ENCODE measurements at regions not wholly inside any gene's neighbourhood (a gene's known extent, or its start where the extent isn't known, plus 50 kb on each side); places are given as distances from the start of the nearest gene placed in this dataset.
A peak's percentile ranks its signal among the peaks of the same experiment; 100 is the strongest.

GRCh38 chr11:106461148-106461691 lies 383.8 kb downstream of the AASDHPPT start:
- DNase-seq (ENCODE audit: low spot score), result no peak

DNA sequence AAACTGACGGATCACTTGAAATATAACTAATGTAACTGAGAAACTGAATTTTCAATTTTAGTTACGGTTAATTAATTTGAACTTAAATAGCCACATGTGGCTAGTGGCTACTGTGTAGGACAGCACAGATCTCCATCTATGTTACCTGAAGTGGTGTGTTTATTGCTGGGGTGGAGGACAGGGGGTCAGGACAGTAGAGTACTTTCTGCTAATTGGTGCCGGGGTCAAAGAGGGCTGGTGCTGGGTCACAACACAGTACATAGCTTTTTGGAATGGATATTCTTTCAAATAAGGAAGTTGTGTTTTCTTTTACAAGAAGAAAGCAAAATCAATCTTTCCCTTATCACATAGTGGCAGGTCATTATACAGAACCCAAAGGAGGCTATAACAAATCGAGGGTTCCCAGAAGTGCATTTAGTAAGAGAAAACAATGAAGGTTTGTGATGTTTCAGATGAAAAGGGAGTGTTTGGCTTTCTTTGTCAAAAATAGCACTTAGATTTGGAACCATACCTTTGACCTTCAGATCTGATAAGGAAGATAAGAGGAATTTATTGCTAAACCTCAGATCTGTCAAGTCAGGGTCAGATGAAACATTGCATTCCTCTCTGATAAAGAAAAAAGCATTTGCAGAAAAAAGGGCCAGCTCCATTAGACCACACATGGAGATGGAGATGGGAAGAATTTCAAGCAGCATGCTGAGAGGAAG lies 384.5 kb downstream of the AASDHPPT start:
- no peak for DNase-seq (ENCODE audit: low spot score)

- DNase-seq (ENCODE audit: low spot score), result no peak
These were observed 385.7 kb downstream of the AASDHPPT start for GRCh38 chr11:106463154-106463553.

GRCh38 chr11:106463796-106464201 lies 386.3 kb downstream of the AASDHPPT start:
- no peak for DNase-seq (ENCODE audit: low spot score)

DNA sequence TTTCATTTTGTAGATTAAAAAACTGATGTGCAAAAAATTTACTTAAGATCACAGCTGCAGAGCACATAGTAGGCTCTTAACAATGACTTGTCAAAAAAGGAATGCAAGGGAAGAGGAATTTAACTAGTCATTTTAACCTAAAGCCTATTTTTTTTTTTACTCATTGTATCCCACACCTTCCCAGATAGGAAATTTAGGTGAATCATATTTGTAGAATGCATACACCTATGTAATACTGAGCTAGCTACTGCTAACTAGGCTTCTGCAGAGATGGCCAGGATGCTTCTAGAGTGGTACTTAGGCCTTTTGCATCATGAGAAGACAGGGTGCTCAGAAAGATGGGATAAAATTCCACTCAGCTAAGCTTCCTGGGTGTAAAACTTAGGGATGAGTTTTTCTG lies 387.3 kb downstream of the AASDHPPT start:
- no peak for DNase-seq (ENCODE audit: low spot score)

GRCh38 chr11:106466521-106467080 lies 389.1 kb downstream of the AASDHPPT start:
- DNase-seq (ENCODE audit: low spot score), result no peak

DNA sequence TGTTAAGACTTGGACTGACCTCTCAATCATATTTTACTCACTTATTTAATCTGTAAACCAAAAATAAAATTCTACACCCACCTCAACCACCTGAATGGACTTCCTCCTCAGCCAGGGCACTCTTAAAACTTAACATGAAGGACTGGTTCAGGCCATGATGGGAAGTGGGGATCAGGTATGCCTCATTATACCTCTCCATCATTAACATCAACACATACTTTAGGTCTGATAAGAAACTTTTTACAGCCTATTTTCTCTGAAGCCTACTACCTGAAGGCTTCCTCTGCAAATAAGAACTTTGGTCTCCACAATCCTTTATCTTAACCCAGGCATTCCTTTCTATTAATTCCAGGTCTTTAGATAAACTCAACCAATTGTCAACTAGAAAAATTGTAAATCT lies 390.0 kb downstream of the AASDHPPT start:
- DNase-seq (ENCODE audit: low spot score), result no peak

- DNase-seq (ENCODE audit: low spot score), result no peak
These were observed 390.6 kb downstream of the AASDHPPT start for GRCh38 chr11:106468086-106468485.

- no peak for DNase-seq (ENCODE audit: low spot score)
These were observed 391.1 kb downstream of the AASDHPPT start for GRCh38 chr11:106468531-106468930.

DNA sequence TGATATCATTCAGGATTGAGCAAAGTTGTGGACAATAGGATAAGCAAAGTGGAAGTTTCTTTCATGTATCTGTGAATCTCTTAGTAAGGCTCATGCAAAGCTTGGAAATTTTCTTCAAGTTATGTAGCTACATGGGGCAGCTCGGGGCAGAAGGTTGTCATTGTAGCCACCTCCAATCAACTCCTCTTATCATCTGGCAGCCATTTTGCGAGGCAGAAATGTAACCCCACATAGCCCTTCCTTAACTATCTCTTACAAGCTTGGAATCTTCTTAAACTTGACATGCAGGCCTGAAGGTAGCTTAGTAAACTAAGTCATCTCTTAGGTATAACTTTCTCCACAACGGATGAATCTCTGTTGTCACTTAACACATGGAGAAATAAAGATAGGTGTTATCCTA lies 392.8 kb downstream of the AASDHPPT start:
- DNase-seq (ENCODE audit: low spot score), result no peak

GRCh38 chr11:106471276-106471675 lies 393.8 kb downstream of the AASDHPPT start:
- DNase-seq (ENCODE audit: low spot score), result peak; percentile 90

DNA sequence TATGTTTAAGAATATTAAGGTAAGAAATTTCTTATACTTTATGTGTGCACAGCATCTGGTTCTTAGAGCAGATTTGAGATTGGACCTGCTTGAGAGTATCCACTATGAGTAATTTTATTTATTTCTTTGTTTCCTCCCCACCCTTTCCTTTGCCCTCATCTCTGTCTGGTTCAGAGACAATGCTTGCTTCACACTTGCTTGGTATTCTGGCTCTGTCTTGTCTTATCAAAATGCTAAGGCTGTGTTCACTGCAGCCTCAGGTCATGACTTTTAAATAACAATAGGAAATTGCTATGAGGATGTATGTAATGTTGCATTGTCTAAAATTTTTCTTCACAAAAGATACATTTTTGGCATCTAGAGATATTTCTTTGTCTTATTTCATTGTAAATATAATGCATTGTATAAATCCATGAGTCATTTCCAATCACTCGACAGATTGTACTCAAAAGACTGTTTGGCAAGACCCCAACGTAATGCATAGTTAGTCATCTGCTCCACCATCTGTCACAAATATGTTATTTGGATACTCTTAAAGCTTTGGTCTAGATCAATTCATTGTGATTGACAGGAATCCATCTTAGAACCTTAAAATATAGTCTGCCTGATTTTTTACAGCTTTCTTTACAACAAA lies 395.7 kb downstream of the AASDHPPT start:
- DNase-seq (ENCODE audit: low spot score), result peak; percentile 88

- DNase-seq (ENCODE audit: low spot score), result no peak
These were observed 396.8 kb downstream of the AASDHPPT start for GRCh38 chr11:106474274-106474673.

DNA sequence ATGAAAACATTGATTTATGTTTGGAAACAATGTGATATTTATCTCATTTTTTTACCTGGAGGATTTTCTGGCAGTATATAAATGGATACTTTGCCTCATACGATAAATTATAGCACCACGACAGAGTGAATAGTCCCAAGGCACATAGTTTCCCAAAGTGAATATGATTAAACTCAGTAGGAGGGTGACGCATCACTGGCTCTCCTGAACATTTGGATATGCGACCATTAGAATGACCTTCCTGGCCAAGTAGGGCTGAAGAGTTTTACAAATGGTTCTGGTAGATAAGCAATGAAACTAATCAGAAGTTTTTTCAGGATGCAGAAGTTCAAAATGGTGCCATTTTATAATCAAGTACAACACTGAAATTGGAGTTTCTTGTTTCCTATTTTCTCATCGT lies 397.7 kb downstream of the AASDHPPT start:
- DNase-seq (ENCODE audit: low spot score), result no peak

GRCh38 chr11:106477776-106478175 lies 400.3 kb downstream of the AASDHPPT start:
- DNase-seq (ENCODE audit: low spot score), result no peak

- DNase-seq (ENCODE audit: low spot score), result no peak
These were observed 402.2 kb downstream of the AASDHPPT start for GRCh38 chr11:106479646-106480045.

- no peak for DNase-seq (ENCODE audit: low spot score)
These were observed 403.2 kb downstream of the AASDHPPT start for GRCh38 chr11:106480581-106481190.

DNA sequence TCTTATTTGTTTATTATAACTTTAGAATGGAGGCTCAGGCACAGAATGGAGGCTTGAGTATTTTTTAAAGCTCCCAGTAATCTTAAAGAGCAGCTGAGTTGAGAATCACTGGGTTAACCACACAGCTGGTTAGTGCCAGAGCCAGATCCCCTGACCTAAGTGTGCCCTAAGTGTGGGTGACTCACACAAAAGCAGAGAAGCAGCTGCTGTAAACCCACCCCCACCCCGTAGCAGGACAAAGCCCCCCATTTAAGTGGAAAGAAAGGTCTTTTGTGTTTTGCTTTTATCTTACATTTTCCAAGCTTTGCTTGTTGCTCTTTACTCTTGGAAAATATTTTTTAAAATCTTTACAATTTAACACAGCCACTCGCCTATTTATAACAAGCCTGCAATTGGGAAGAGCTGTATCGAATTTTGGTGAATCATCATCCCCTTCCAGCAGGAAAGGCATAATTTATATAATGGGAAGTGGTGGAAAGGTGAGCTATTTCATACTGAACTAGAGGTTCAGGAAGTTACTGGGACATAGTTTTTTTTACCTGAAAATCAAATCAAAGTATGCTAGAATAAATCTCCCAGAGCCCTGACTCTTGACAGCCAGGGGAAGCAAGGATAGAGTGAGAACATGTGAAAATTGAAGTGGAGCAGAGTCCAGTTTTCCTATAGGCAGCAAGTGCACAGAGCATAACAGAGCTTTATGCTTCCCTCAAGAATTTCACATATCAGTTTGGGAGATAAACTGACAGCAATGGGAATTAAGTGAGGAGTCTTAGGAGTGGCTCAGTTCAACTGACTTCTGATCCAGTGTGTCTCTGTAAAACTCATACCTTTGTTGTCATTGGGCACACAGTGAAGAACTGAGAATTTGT lies 405.7 kb downstream of the AASDHPPT start:
- DNase-seq (ENCODE audit: low spot score), result peak; percentile 57

DNA sequence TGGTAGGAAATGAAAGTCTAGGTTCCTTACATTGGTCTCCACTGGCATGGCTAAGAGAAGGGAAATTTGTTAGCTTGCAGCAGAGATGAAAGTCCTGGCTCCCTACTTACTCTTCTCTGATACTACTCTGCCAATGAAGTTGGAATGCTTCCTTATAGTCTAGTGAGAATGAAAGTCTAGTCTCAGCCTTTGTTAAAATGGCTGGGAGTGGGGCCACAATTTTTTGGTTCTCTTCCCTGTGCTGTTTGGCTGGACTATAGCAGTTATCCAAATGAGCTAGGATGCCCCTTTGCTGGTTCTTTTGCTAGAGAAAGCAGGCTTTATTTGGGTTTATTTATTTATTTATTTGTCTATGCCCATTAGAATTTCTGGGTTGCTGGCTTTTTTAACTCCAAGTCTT lies 414.3 kb downstream of the AASDHPPT start:
- DNase-seq (ENCODE audit: low spot score), result no peak

- no peak for DNase-seq (ENCODE audit: low spot score)
These were observed 416.3 kb downstream of the AASDHPPT start for GRCh38 chr11:106493751-106494150.

DNA sequence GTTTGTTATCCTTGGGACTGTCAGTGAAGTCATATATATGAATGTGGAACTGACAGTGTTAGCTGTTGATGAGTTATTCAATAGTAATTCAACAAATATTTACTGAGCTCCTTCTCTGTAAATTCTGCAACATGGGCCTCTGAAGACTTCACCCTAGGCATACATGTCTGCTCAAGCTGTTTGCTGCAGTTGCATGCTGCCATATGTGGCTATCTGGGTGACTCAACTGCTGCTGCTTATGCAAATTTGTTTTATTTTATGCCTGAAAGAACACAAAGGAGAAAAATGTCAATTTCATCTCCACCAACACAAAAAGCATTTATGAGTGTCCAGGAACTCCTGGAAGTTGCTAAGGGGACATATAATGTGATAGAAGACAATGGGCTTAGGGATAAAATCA lies 417.6 kb downstream of the AASDHPPT start:
- no peak for DNase-seq (ENCODE audit: low spot score)

DNA sequence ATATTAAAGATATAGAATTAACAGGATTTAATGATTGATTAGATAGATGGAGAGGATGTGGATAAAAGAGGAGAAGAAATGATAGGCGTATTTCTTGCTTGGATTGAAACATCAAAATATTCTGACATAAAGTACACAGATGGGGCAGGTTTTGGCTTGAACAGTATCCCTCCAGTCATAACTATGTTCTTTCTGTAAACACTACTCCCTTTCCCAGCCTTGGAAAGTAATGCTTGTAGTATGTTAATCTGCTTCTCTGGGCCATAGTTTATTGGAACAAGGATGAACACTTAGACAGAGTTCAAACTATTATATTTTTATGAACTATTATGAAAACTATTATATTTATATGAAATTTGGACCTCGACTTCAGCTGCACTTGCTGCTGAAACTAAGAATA lies 419.2 kb downstream of the AASDHPPT start:
- DNase-seq (ENCODE audit: low spot score), result no peak
